ENCODE measurements at regions not wholly inside any gene's neighbourhood (a gene's known extent, or its start where the extent isn't known, plus 50 kb on each side); places are given as distances from the start of the nearest gene placed in this dataset.

GRCh38 chr2:31711737-31712136, 131.0 kb upstream of the SRD5A2 start:
- H3K27me3 ChIP-seq (ENCODE audit: insufficient read depth, low read length): no peaks in the 10 kb centered on the region
- peaks cover 4% of the 10 kb centered on the region for H3K9me3 Mint-ChIP-seq (ENCODE audit: unreplicated experiment)
- no peaks in the 10 kb centered on the region for H3K79me2 ChIP-seq (ENCODE audit: insufficient read depth, low read length)
- no peaks in the 10 kb centered on the region for H3K4me1 Mint-ChIP-seq (ENCODE audit: low read depth, unreplicated experiment)
- H3K27ac Mint-ChIP-seq (ENCODE audit: unreplicated experiment): no peak overlapping the region
- H3K36me3 Mint-ChIP-seq (ENCODE audit: low read depth, unreplicated experiment): no peaks in the 10 kb centered on the region
- H3K4me1 ChIP-seq (ENCODE audit: insufficient read depth, low read length): no peaks in the 10 kb centered on the region
- FAIRE-seq (no peak), DNase-seq (ENCODE audit: low read depth) (no peak)
- H3K4me2 ChIP-seq (ENCODE audit: low read length): no peak overlapping the region
- H4K20me1 ChIP-seq (ENCODE audit: insufficient read depth, low read length): no peaks in the 10 kb centered on the region
- no peak overlapping the region for H3K4me3 ChIP-seq (ENCODE audit: insufficient read depth, low read depth, low read length)
- H3K9ac ChIP-seq (ENCODE audit: low read length): no peak overlapping the region
- H3K9me3 ChIP-seq (ENCODE audit: insufficient read depth, low read depth, low read length): no peaks in the 10 kb centered on the region
- H3K36me3 ChIP-seq (ENCODE audit: insufficient read depth, low read length): no peaks in the 10 kb centered on the region
- H2AFZ ChIP-seq (ENCODE audit: low read depth, low read length): no peak overlapping the region
- H3K27ac ChIP-seq (ENCODE audit: low read depth, low read length): no peak overlapping the region
- H3K4me3 Mint-ChIP-seq (ENCODE audit: unreplicated experiment): no peak overlapping the region
- no peak for TF ChIP-seq EZH2 (IDR thresholded peaks at IDR 0.05; ENCODE audit: insufficient read depth, low read length)
- no peak for TF ChIP-seq CTCF (IDR thresholded peaks at IDR 0.05; ENCODE audit: insufficient read depth, low read depth, low read length)
- H3K27me3 Mint-ChIP-seq (ENCODE audit: low read depth, unreplicated experiment): no peaks in the 10 kb centered on the region

GRCh38 chr2:31710121-31710520, 129.4 kb upstream of the SRD5A2 start:
- no peaks in the 10 kb centered on the region for H3K36me3 ChIP-seq (ENCODE audit: insufficient read depth, low read length)
- no peak for FAIRE-seq
- H3K27ac Mint-ChIP-seq (ENCODE audit: unreplicated experiment): no peak overlapping the region
- no peak overlapping the region for H3K27ac ChIP-seq (ENCODE audit: low read depth, low read length)
- no peaks in the 10 kb centered on the region for H3K9me3 ChIP-seq (ENCODE audit: insufficient read depth, low read depth, low read length)
- H4K20me1 ChIP-seq (ENCODE audit: insufficient read depth, low read length): no peaks in the 10 kb centered on the region
- no peak for DNase-seq (ENCODE audit: low read depth)
- no peaks in the 10 kb centered on the region for H3K4me1 ChIP-seq (ENCODE audit: insufficient read depth, low read length)
- no peak overlapping the region for H3K9ac ChIP-seq (ENCODE audit: low read length)
- no peak overlapping the region for H3K4me3 ChIP-seq (ENCODE audit: insufficient read depth, low read depth, low read length)
- no peak overlapping the region for H3K4me3 Mint-ChIP-seq (ENCODE audit: unreplicated experiment)
- no peaks in the 10 kb centered on the region for H3K36me3 Mint-ChIP-seq (ENCODE audit: low read depth, unreplicated experiment)
- no peak for TF ChIP-seq EZH2 (IDR thresholded peaks at IDR 0.05; ENCODE audit: insufficient read depth, low read length)
- TF ChIP-seq CTCF (IDR thresholded peaks at IDR 0.05; ENCODE audit: insufficient read depth, low read depth, low read length): no peak
- peaks cover 7% of the 10 kb centered on the region for H3K27me3 Mint-ChIP-seq (ENCODE audit: low read depth, unreplicated experiment)
- H3K4me2 ChIP-seq (ENCODE audit: low read length): no peak overlapping the region
- H3K4me1 Mint-ChIP-seq (ENCODE audit: low read depth, unreplicated experiment): no peaks in the 10 kb centered on the region
- H2AFZ ChIP-seq (ENCODE audit: low read depth, low read length): no peak overlapping the region
- no peaks in the 10 kb centered on the region for H3K27me3 ChIP-seq (ENCODE audit: insufficient read depth, low read length)
- H3K79me2 ChIP-seq (ENCODE audit: insufficient read depth, low read length): no peaks in the 10 kb centered on the region
- peaks cover 4% of the 10 kb centered on the region for H3K9me3 Mint-ChIP-seq (ENCODE audit: unreplicated experiment)

- Mint-ChIP-seq H3K4me3 (ENCODE audit: unreplicated experiment) (no peak overlapping the region), H3K27me3 (ENCODE audit: low read depth, unreplicated experiment) (peaks cover 20% of the 10 kb centered on the region), H3K9me3 (ENCODE audit: unreplicated experiment) (peaks cover 9% of the 10 kb centered on the region), H3K27ac (ENCODE audit: unreplicated experiment) (no peak overlapping the region), H3K4me1 (ENCODE audit: low read depth, unreplicated experiment) (no peaks in the 10 kb centered on the region), H3K36me3 (ENCODE audit: low read depth, unreplicated experiment) (no peaks in the 10 kb centered on the region)
- H3K4me3 ChIP-seq (ENCODE audit: insufficient read depth, low read depth, low read length): no peak overlapping the region
- H3K4me1 ChIP-seq (ENCODE audit: insufficient read depth, low read length): no peaks in the 10 kb centered on the region
- no peaks in the 10 kb centered on the region for H4K20me1 ChIP-seq (ENCODE audit: insufficient read depth, low read length)
- TF ChIP-seq CTCF (IDR thresholded peaks at IDR 0.05; ENCODE audit: insufficient read depth, low read depth, low read length) (no peak), EZH2 (IDR thresholded peaks at IDR 0.05; ENCODE audit: insufficient read depth, low read length) (no peak)
- no peak for FAIRE-seq
- H3K36me3 ChIP-seq (ENCODE audit: insufficient read depth, low read length): no peaks in the 10 kb centered on the region
- no peak overlapping the region for H2AFZ ChIP-seq (ENCODE audit: low read depth, low read length)
- no peaks in the 10 kb centered on the region for H3K79me2 ChIP-seq (ENCODE audit: insufficient read depth, low read length)
- H3K9ac ChIP-seq (ENCODE audit: low read length): no peak overlapping the region
- no peak overlapping the region for H3K4me2 ChIP-seq (ENCODE audit: low read length)
- DNase-seq (ENCODE audit: low read depth): no peak
- H3K27ac ChIP-seq (ENCODE audit: low read depth, low read length): no peak overlapping the region
- H3K27me3 ChIP-seq (ENCODE audit: insufficient read depth, low read length): no peaks in the 10 kb centered on the region
- no peaks in the 10 kb centered on the region for H3K9me3 ChIP-seq (ENCODE audit: insufficient read depth, low read depth, low read length)
Measured at GRCh38 chr2:31707992-31708391, 127.3 kb upstream of the SRD5A2 start.
